ENCODE measurements at regions not wholly inside any gene's neighbourhood (a gene's known extent, or its start where the extent isn't known, plus 50 kb on each side); places are given as distances from the start of the nearest gene placed in this dataset.

GRCh38 chr11:92588393-92588792 is 363.8 kb downstream of the FAT3 start:
- Histone ChIP-seq H3K9me2 (ENCODE audit: insufficient read depth, low read length) (no peaks in the 10 kb centered on the region), H3K9ac (ENCODE audit: low read length) (no peak overlapping the region), H3K36me3 (ENCODE audit: insufficient read depth, low read length) (no peaks in the 10 kb centered on the region), H3K4me3 (ENCODE audit: low read length) (no peak overlapping the region), H2AFZ (ENCODE audit: low read depth, low read length) (no peak overlapping the region), H3K27me3 (ENCODE audit: insufficient read depth, low read depth, low read length) (no peaks in the 10 kb centered on the region), H3K4me2 (ENCODE audit: low read length) (no peak overlapping the region), H3K79me2 (replicated peaks; ENCODE audit: insufficient read depth, low read length) (no peaks in the 10 kb centered on the region), H3K27ac (ENCODE audit: low read length) (no peak overlapping the region), H3K9me3 (ENCODE audit: low read length) (no peaks in the 10 kb centered on the region), H3F3A (ENCODE audit: insufficient read depth, low read length, poor library complexity, severe bottlenecking) (no peaks in the 10 kb centered on the region), H4K20me1 (ENCODE audit: insufficient read depth) (no peaks in the 10 kb centered on the region)
- TF ChIP-seq CTCF (IDR thresholded peaks at IDR 0.05; ENCODE audit: poor library complexity, severe bottlenecking), result no peak
- no peak for TF ChIP-seq REST (IDR thresholded peaks at IDR 0.05; ENCODE audit: borderline replicate concordance)
- TF ChIP-seq EZH2 (IDR thresholded peaks at IDR 0.05; ENCODE audit: borderline replicate concordance, insufficient read depth, low read length, poor library complexity, severe bottlenecking), result no peak
- TF ChIP-seq RAD21 (conservative IDR thresholded peaks at IDR 0.05), result no peak
- TF ChIP-seq SMC3 (conservative IDR thresholded peaks at IDR 0.05; ENCODE audit: poor library complexity), result no peak
- TF ChIP-seq EP300 (conservative IDR thresholded peaks at IDR 0.05; ENCODE audit: poor library complexity, severe bottlenecking), result no peak
- TF ChIP-seq TAF1 (IDR thresholded peaks at IDR 0.05; ENCODE audit: low read depth), result no peak
- TF ChIP-seq MXI1 (conservative IDR thresholded peaks at IDR 0.05; ENCODE audit: poor library complexity, severe bottlenecking), result no peak
- no peak for TF ChIP-seq POLR2AphosphoS5 (IDR thresholded peaks at IDR 0.05)

- no peak overlapping the region for H3K9ac ChIP-seq (ENCODE audit: low read length)
- no peaks in the 10 kb centered on the region for H3K79me2 ChIP-seq (replicated peaks; ENCODE audit: insufficient read depth, low read length)
- no peak overlapping the region for H3K4me3 ChIP-seq (ENCODE audit: low read length)
- H4K20me1 ChIP-seq (ENCODE audit: insufficient read depth), result no peaks in the 10 kb centered on the region
- no peaks in the 10 kb centered on the region for H3K27me3 ChIP-seq (ENCODE audit: insufficient read depth, low read depth, low read length)
- no peaks in the 10 kb centered on the region for H3K9me3 ChIP-seq (ENCODE audit: low read length)
- no peak overlapping the region for H3K4me2 ChIP-seq (ENCODE audit: low read length)
- H3K27ac ChIP-seq (ENCODE audit: low read length), result no peak overlapping the region
- no peaks in the 10 kb centered on the region for H3F3A ChIP-seq (ENCODE audit: insufficient read depth, low read length, poor library complexity, severe bottlenecking)
- TF ChIP-seq POLR2AphosphoS5 (IDR thresholded peaks at IDR 0.05), result no peak
- no peak for TF ChIP-seq EP300 (conservative IDR thresholded peaks at IDR 0.05; ENCODE audit: poor library complexity, severe bottlenecking)
- TF ChIP-seq TAF1 (IDR thresholded peaks at IDR 0.05; ENCODE audit: low read depth), result no peak
- H2AFZ ChIP-seq (ENCODE audit: low read depth, low read length), result no peak overlapping the region
- H3K36me3 ChIP-seq (ENCODE audit: insufficient read depth, low read length), result no peaks in the 10 kb centered on the region
- no peaks in the 10 kb centered on the region for H3K9me2 ChIP-seq (ENCODE audit: insufficient read depth, low read length)
These were observed 364.9 kb downstream of the FAT3 start for GRCh38 chr11:92589512-92589911.

- Histone ChIP-seq H3K4me2 (ENCODE audit: low read length) (no peak overlapping the region), H3K27ac (ENCODE audit: low read length) (no peak overlapping the region), H3K9me3 (ENCODE audit: low read length) (no peaks in the 10 kb centered on the region), H3K9ac (ENCODE audit: low read length) (no peak overlapping the region), H4K20me1 (ENCODE audit: insufficient read depth) (no peaks in the 10 kb centered on the region), H3K36me3 (ENCODE audit: insufficient read depth, low read length) (no peaks in the 10 kb centered on the region), H3K27me3 (ENCODE audit: insufficient read depth, low read depth, low read length) (no peaks in the 10 kb centered on the region), H2AFZ (ENCODE audit: low read depth, low read length) (no peak overlapping the region), H3F3A (ENCODE audit: insufficient read depth, low read length, poor library complexity, severe bottlenecking) (no peaks in the 10 kb centered on the region), H3K9me2 (ENCODE audit: insufficient read depth, low read length) (no peaks in the 10 kb centered on the region), H3K79me2 (replicated peaks; ENCODE audit: insufficient read depth, low read length) (no peaks in the 10 kb centered on the region), H3K4me3 (ENCODE audit: low read length) (no peak overlapping the region)
- TF ChIP-seq POLR2AphosphoS5 (IDR thresholded peaks at IDR 0.05), result no peak
- no peak for TF ChIP-seq RAD21 (conservative IDR thresholded peaks at IDR 0.05)
- no peak for TF ChIP-seq EP300 (conservative IDR thresholded peaks at IDR 0.05; ENCODE audit: poor library complexity, severe bottlenecking)
- TF ChIP-seq CTCF (IDR thresholded peaks at IDR 0.05; ENCODE audit: poor library complexity, severe bottlenecking), result no peak
These were observed 366.9 kb downstream of the FAT3 start for GRCh38 chr11:92591521-92591920.

Measured in neural cell (in vitro differentiated cells).